Uterus (tissue), 2 donors: ENCODE measurements at regions not wholly inside any gene's neighbourhood (a gene's known extent, or its start where the extent isn't known, plus 50 kb on each side); places are given as distances from the start of the nearest gene placed in this dataset.
"Not testable (repeated sequence)": the region's sequence is repeated elsewhere in the genome, so short reads cannot be mapped to it uniquely, and the experiment has no call there.

Experiments
- CTCF ChIP-seq, 4 experiments: fragments of 200-600 bp in 2 of 4; fragments of 450-650 bp in 2 of 4; sonication (generic) in 2 of 4; IDR thresholded peaks; one replicate each; pipeline ENCODE4 v1.5.1; 2016 to 2019; ENCODE audit warnings: antibody characterized with exemption in 4 of 4, mild to moderate bottlenecking in 2 of 4, moderate library complexity in 1 of 4
- POLR2A ChIP-seq, 2 donors: fragments of 450-650 bp; IDR thresholded peaks; one replicate each; pipeline ENCODE4 v1.6.1; 2016; ENCODE audit warnings: antibody characterized with exemption in 2 of 2, mild to moderate bottlenecking in 1 of 2, moderate library complexity in 1 of 2

- not testable (repeated sequence) for TF ChIP-seq CTCF, POLR2A (IDR thresholded peaks at IDR 0.05)
These were observed 80.6 kb upstream of the CLEC6A start for GRCh38 chr12:8375122-8375521.
